Right lobe of liver (tissue), 6 donors: ENCODE measurements at regions not wholly inside any gene's neighbourhood (a gene's known extent, or its start where the extent isn't known, plus 50 kb on each side); places are given as distances from the start of the nearest gene placed in this dataset.

Source experiments
- ATAC-seq, 4 donors: fragments of 200-7000 bp; cut with Tn5 transposase; one replicate each; pipeline ENCODE4 v1.9.1; 2020; ENCODE audit warnings: mild to moderate bottlenecking in 4 of 4, moderate library complexity in 4 of 4
- DNase-seq, 3 donors: peaks; one replicate each; pipeline ENCODE4 v3.0.0-alpha.2; 2020
- H3K27ac ChIP-seq, 3 donors: fragments of 200-600 bp; one replicate each; pipeline ENCODE4 v1.8.0; 2022
- H3K27me3 ChIP-seq, 2 donors: fragments of 200-600 bp; one replicate each; pipeline ENCODE4 v1.8.0; 2022
- H3K36me3 ChIP-seq, 4 donors: fragments of 200-600 bp; sonication (generic) in 1 of 4; one replicate each; pipeline versions ENCODE4 v1.5.1 to v1.8.0; 2017 to 2022; ENCODE audit warnings: control low read depth in 1 of 4
- H3K4me1 ChIP-seq, 4 donors: fragments of 200-600 bp; sonication (generic) in 1 of 4; one replicate each; pipeline versions ENCODE4 v1.5.1 to v1.8.0; 2017 to 2022; ENCODE audit warnings: control low read depth in 1 of 4
- H3K4me3 ChIP-seq, 3 donors: fragments of 200-600 bp; one replicate each; pipeline ENCODE4 v1.8.0; 2022
- H3K9me3 ChIP-seq, 4 donors: fragments of 200-600 bp; sonication (generic) in 1 of 4; one replicate each; pipeline versions ENCODE4 v1.5.1 to v1.8.0; 2017 to 2022; ENCODE audit warnings: control low read depth in 1 of 4
- POLR2A ChIP-seq: fragments of 450-650 bp; IDR thresholded peaks from one replicate; pipeline ENCODE4 v1.6.1; 2017; ENCODE audit warnings: antibody characterized with exemption, mild to moderate bottlenecking
- WGBS: methylation state at CpG from one replicate; pipeline ENCODE4 v1.1.6; 2018; ENCODE audit warnings: low coverage, low lambda C conversion rate; ENCODE audit not compliant: insufficient coverage; ENCODE audit errors: missing lambda C conversion rate; 5-methylcytosine and 5-hydroxymethylcytosine counted together
- intact Hi-C, 2 donors: fragments of 100-400 bp; cut with DNase I; formaldehyde crosslinking; loops; one replicate each; pipeline versions ENCODE4 v1.11.2 to v1.14.1; 2022
- TF ChIP-seq, protein P1 (sequence below), 4 donors: fragments of 200-600 bp in 3 of 4; fragments of 450-650 bp in 1 of 4; IDR thresholded peaks; one replicate each; pipeline versions ENCODE4 v1.5.1 to v1.8.0; 2016 to 2022; ENCODE audit warnings: antibody characterized with exemption in 4 of 4, mild to moderate bottlenecking in 2 of 4
- donor health status: DM: no; HTN: yes; CAD: no.
- donor health status: DM: no; HTN: no; CAD: no.
- donor health status: DM: no; HTN: no; CAD: no.
- donor health status: DM: no; HTN: yes; CAD: no.
- donor health status: DM: no; HTN: yes; CAD: no.

DNA sequence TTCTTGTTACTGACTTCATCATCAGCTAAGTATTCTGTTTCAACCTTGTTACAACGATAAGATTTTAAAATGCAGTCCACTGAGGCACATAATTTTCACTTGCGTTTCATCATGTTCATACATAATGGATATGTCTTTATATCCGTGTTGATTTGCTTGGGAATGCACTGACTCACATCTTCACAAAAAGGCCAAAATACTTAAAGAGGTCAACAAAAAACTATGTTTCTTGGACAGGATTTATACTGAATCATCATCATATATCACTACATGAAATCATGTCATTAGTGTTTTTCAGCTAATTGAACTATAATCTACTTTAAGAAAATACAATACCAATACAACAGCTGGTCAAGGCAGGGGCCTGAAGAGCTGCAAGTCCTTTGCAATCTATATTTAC, 324.5 kb upstream of the KLF6 start:
- TF ChIP-seq POLR2A: no peak
- TF ChIP-seq, protein P1, sequence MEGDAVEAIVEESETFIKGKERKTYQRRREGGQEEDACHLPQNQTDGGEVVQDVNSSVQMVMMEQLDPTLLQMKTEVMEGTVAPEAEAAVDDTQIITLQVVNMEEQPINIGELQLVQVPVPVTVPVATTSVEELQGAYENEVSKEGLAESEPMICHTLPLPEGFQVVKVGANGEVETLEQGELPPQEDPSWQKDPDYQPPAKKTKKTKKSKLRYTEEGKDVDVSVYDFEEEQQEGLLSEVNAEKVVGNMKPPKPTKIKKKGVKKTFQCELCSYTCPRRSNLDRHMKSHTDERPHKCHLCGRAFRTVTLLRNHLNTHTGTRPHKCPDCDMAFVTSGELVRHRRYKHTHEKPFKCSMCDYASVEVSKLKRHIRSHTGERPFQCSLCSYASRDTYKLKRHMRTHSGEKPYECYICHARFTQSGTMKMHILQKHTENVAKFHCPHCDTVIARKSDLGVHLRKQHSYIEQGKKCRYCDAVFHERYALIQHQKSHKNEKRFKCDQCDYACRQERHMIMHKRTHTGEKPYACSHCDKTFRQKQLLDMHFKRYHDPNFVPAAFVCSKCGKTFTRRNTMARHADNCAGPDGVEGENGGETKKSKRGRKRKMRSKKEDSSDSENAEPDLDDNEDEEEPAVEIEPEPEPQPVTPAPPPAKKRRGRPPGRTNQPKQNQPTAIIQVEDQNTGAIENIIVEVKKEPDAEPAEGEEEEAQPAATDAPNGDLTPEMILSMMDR (IDR thresholded peaks at IDR 0.05): no peak
- intact Hi-C loops: no loop called here
- no peak for ATAC-seq

DNA sequence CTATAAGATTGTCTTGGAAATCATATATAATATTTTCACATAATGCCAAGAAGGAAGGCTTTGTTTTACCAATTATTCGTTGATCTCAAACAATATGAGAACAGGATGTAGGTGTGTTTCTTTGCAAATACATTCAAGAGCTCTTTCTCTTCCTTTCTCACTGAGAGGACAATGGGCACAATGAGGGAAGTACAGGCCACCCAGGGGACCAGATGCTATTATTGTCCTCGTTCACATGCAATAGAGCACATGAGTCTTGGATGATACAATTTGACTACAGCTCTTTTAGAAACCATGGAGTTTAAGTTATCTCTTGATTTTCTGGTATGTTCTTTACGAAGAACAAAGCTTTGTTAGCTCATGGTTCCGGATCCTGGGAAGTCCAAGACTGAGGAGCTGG, 323.7 kb upstream of the KLF6 start:
- Histone ChIP-seq H3K9me3 (no peaks in the 10 kb centered on the region), H3K4me1 (no peaks in the 10 kb centered on the region), H3K36me3 (no peaks in the 10 kb centered on the region), H3K27ac (no peak overlapping the region), H3K27me3 (no peaks in the 10 kb centered on the region), H3K4me3 (no peak overlapping the region)
- WGBS: 48% methylated on average over 4 of the region's 4 CpGs
- ATAC-seq (no peak), DNase-seq (no peak)
- TF ChIP-seq POLR2A: no peak
- TF ChIP-seq, protein P1 (IDR thresholded peaks at IDR 0.05): no peak
- intact Hi-C loops: no loop called here

More for the DNA sequence above, 324.5 kb upstream of the KLF6 start:
- Histone ChIP-seq H3K4me3 (no peak overlapping the region), H3K27ac (no peak overlapping the region), H3K4me1 (no peaks in the 10 kb centered on the region), H3K27me3 (no peaks in the 10 kb centered on the region), H3K9me3 (no peaks in the 10 kb centered on the region), H3K36me3 (no peaks in the 10 kb centered on the region)
- no peak for DNase-seq
- WGBS: 69% methylated on average over 3 of the region's 3 CpGs

DNA sequence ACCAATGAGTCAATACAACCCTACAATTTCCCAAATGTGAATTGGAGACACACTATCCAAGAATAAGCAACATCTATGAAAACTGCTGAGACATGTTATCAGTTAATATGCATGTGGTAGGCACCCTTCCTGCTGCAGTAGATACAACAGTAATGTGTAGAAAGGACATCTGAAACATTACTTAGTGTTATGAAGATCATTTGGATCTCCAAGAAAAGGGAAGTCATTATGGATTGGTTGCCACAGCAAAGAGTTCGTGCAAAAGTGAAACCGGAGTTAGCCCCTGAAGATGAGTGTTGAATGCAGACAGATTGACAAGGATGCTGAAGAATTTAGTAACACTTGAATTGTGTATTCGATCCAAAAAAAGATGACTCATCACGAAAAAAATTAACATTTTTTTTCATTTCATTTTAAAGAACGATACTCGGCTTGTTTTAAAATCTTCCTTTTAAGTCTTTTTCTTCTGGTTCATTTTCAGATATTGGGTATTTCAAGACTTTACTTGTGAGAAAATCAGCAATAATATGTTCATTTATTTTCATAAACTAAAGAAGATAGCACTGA, 322.4 kb upstream of the KLF6 start:
- 56% methylated on average over 6 of the region's 6 CpGs for WGBS
- no peak for TF ChIP-seq POLR2A
- TF ChIP-seq, protein P1 (IDR thresholded peaks at IDR 0.05): no peak
- Histone ChIP-seq H3K27me3 (no peaks in the 10 kb centered on the region), H3K36me3 (no peaks in the 10 kb centered on the region), H3K9me3 (no peaks in the 10 kb centered on the region), H3K27ac (no peak overlapping the region), H3K4me1 (no peaks in the 10 kb centered on the region), H3K4me3 (no peak overlapping the region)
- intact Hi-C loops: no loop called here
- DNase-seq (no peak), ATAC-seq (no peak)

DNA sequence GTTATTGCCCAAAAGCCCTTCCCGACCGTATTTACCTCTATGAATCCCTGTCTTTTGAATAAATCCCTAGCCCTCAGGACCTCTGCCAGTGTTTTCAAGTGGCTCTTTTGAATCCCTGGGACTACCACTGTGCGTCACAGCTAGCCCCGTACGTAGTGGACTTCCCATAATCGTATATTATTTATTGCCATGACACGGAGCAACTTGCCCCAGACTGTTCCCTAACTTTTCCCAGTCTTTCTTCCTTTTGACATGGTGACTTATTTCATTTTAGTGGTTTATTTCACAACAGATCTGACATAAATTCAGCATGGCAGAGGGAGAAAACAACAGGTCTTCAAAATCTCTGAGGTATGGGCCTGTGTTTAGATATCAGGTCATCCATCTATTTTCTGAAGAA, 318.6 kb upstream of the KLF6 start:
- DNase-seq: no peak
- no peaks in the 10 kb centered on the region for H3K27me3 ChIP-seq
- 62% methylated on average over 7 of the region's 7 CpGs for WGBS
- intact Hi-C loops: no loop called here
- no peaks in the 10 kb centered on the region for H3K9me3 ChIP-seq
- no peaks in the 10 kb centered on the region for H3K4me1 ChIP-seq
- H3K4me3 ChIP-seq: no peak overlapping the region
- H3K27ac ChIP-seq: no peak overlapping the region
- no peaks in the 10 kb centered on the region for H3K36me3 ChIP-seq
- ATAC-seq: no peak
- no peak for TF ChIP-seq POLR2A
- TF ChIP-seq, protein P1 (IDR thresholded peaks at IDR 0.05): no peak
